ENCODE measurements at regions not wholly inside any gene's neighbourhood (a gene's known extent, or its start where the extent isn't known, plus 50 kb on each side); places are given as distances from the start of the nearest gene placed in this dataset.

GRCh38 chr3:117922039-117922438 is 1112.6 kb downstream of the IGSF11 start:
- no peaks in the 10 kb centered on the region for H3K36me3 ChIP-seq (ENCODE audit: control insufficient read depth in 2 of 2, insufficient read depth in 2 of 2, low read length in 2 of 2)
- H3K27me3 ChIP-seq (ENCODE audit: control insufficient read depth in 1 of 2, insufficient read depth in 2 of 2, low read length in 2 of 2) = no peaks in the 10 kb centered on the region
- no peaks in the 10 kb centered on the region for H3K9me3 ChIP-seq (ENCODE audit: control insufficient read depth in 2 of 2, low read length in 2 of 2)
- H3K9ac ChIP-seq (ENCODE audit: low read length in 2 of 2) = no peak overlapping the region
- H3K4me3 ChIP-seq (ENCODE audit: low read length in 2 of 2) = no peak overlapping the region
- H3K27ac ChIP-seq (ENCODE audit: low read length) = no peak overlapping the region
- H3K4me1 ChIP-seq (ENCODE audit: control insufficient read depth, insufficient read depth, low read length) = no peaks in the 10 kb centered on the region

- H3K9ac ChIP-seq (ENCODE audit: low read length in 2 of 2) = no peak overlapping the region
Measured at GRCh38 chr3:117926819-117927218, 1107.8 kb downstream of the IGSF11 start.

GRCh38 chr3:117927825-117928224 is 1106.8 kb downstream of the IGSF11 start:
- H3K27ac ChIP-seq (ENCODE audit: low read length) = no peak overlapping the region
- H3K9ac ChIP-seq (ENCODE audit: low read length in 2 of 2) = no peak overlapping the region
- no peaks in the 10 kb centered on the region for H3K9me3 ChIP-seq (ENCODE audit: control insufficient read depth in 2 of 2, low read length in 2 of 2)
- no peak overlapping the region for H3K4me3 ChIP-seq (ENCODE audit: low read length in 2 of 2)
- no peaks in the 10 kb centered on the region for H3K4me1 ChIP-seq (ENCODE audit: control insufficient read depth, insufficient read depth, low read length)
- no peaks in the 10 kb centered on the region for H3K36me3 ChIP-seq (ENCODE audit: control insufficient read depth in 2 of 2, insufficient read depth in 2 of 2, low read length in 2 of 2)
- H3K27me3 ChIP-seq (ENCODE audit: control insufficient read depth in 1 of 2, insufficient read depth in 2 of 2, low read length in 2 of 2) = no peaks in the 10 kb centered on the region

More at GRCh38 chr3:117926819-117927218, 1107.8 kb downstream of the IGSF11 start:
- no peak overlapping the region for H3K4me3 ChIP-seq (ENCODE audit: low read length in 2 of 2)
- no peaks in the 10 kb centered on the region for H3K4me1 ChIP-seq (ENCODE audit: control insufficient read depth, insufficient read depth, low read length)
- H3K27ac ChIP-seq (ENCODE audit: low read length) = no peak overlapping the region
- no peaks in the 10 kb centered on the region for H3K27me3 ChIP-seq (ENCODE audit: control insufficient read depth in 1 of 2, insufficient read depth in 2 of 2, low read length in 2 of 2)
- H3K36me3 ChIP-seq (ENCODE audit: control insufficient read depth in 2 of 2, insufficient read depth in 2 of 2, low read length in 2 of 2) = no peaks in the 10 kb centered on the region
- no peaks in the 10 kb centered on the region for H3K9me3 ChIP-seq (ENCODE audit: control insufficient read depth in 2 of 2, low read length in 2 of 2)

- Histone ChIP-seq H3K9ac (ENCODE audit: low read length in 2 of 2) (no peak overlapping the region), H3K27ac (ENCODE audit: low read length) (no peak overlapping the region), H3K9me3 (ENCODE audit: control insufficient read depth in 2 of 2, low read length in 2 of 2) (no peaks in the 10 kb centered on the region), H3K4me1 (ENCODE audit: control insufficient read depth, insufficient read depth, low read length) (no peaks in the 10 kb centered on the region), H3K4me3 (ENCODE audit: low read length in 2 of 2) (no peak overlapping the region), H3K27me3 (ENCODE audit: control insufficient read depth in 1 of 2, insufficient read depth in 2 of 2, low read length in 2 of 2) (no peaks in the 10 kb centered on the region), H3K36me3 (ENCODE audit: control insufficient read depth in 2 of 2, insufficient read depth in 2 of 2, low read length in 2 of 2) (no peaks in the 10 kb centered on the region)
Measured at GRCh38 chr3:117928836-117929235, 1105.8 kb downstream of the IGSF11 start.

GRCh38 chr3:117932441-117932840 is 1102.2 kb downstream of the IGSF11 start:
- Histone ChIP-seq H3K27ac (ENCODE audit: low read length) (no peak overlapping the region), H3K4me3 (ENCODE audit: low read length in 2 of 2) (no peak overlapping the region), H3K36me3 (ENCODE audit: control insufficient read depth in 2 of 2, insufficient read depth in 2 of 2, low read length in 2 of 2) (no peaks in the 10 kb centered on the region), H3K4me1 (ENCODE audit: control insufficient read depth, insufficient read depth, low read length) (no peaks in the 10 kb centered on the region), H3K9me3 (ENCODE audit: control insufficient read depth in 2 of 2, low read length in 2 of 2) (no peaks in the 10 kb centered on the region), H3K9ac (ENCODE audit: low read length in 2 of 2) (no peak overlapping the region), H3K27me3 (ENCODE audit: control insufficient read depth in 1 of 2, insufficient read depth in 2 of 2, low read length in 2 of 2) (no peaks in the 10 kb centered on the region)

- Histone ChIP-seq H3K9me3 (ENCODE audit: control insufficient read depth in 2 of 2, low read length in 2 of 2) (no peaks in the 10 kb centered on the region), H3K27ac (ENCODE audit: low read length) (no peak overlapping the region), H3K9ac (ENCODE audit: low read length in 2 of 2) (no peak overlapping the region), H3K4me1 (ENCODE audit: control insufficient read depth, insufficient read depth, low read length) (no peaks in the 10 kb centered on the region), H3K27me3 (ENCODE audit: control insufficient read depth in 1 of 2, insufficient read depth in 2 of 2, low read length in 2 of 2) (no peaks in the 10 kb centered on the region), H3K4me3 (ENCODE audit: low read length in 2 of 2) (no peak overlapping the region), H3K36me3 (ENCODE audit: control insufficient read depth in 2 of 2, insufficient read depth in 2 of 2, low read length in 2 of 2) (no peaks in the 10 kb centered on the region)
Measured at GRCh38 chr3:117936159-117936558, 1098.5 kb downstream of the IGSF11 start.

GRCh38 chr3:117938974-117939373 is 1095.7 kb downstream of the IGSF11 start:
- H3K9me3 ChIP-seq (ENCODE audit: control insufficient read depth in 2 of 2, low read length in 2 of 2) = no peaks in the 10 kb centered on the region
- H3K9ac ChIP-seq (ENCODE audit: low read length in 2 of 2) = no peak overlapping the region
- no peaks in the 10 kb centered on the region for H3K4me1 ChIP-seq (ENCODE audit: control insufficient read depth, insufficient read depth, low read length)
- no peaks in the 10 kb centered on the region for H3K27me3 ChIP-seq (ENCODE audit: control insufficient read depth in 1 of 2, insufficient read depth in 2 of 2, low read length in 2 of 2)
- H3K36me3 ChIP-seq (ENCODE audit: control insufficient read depth in 2 of 2, insufficient read depth in 2 of 2, low read length in 2 of 2) = no peaks in the 10 kb centered on the region
- H3K27ac ChIP-seq (ENCODE audit: low read length) = no peak overlapping the region
- no peak overlapping the region for H3K4me3 ChIP-seq (ENCODE audit: low read length in 2 of 2)

- Histone ChIP-seq H3K36me3 (ENCODE audit: control insufficient read depth in 2 of 2, insufficient read depth in 2 of 2, low read length in 2 of 2) (no peaks in the 10 kb centered on the region), H3K9me3 (ENCODE audit: control insufficient read depth in 2 of 2, low read length in 2 of 2) (no peaks in the 10 kb centered on the region), H3K4me3 (ENCODE audit: low read length in 2 of 2) (no peak overlapping the region), H3K27me3 (ENCODE audit: control insufficient read depth in 1 of 2, insufficient read depth in 2 of 2, low read length in 2 of 2) (no peaks in the 10 kb centered on the region), H3K27ac (ENCODE audit: low read length) (no peak overlapping the region), H3K4me1 (ENCODE audit: control insufficient read depth, insufficient read depth, low read length) (no peaks in the 10 kb centered on the region), H3K9ac (ENCODE audit: low read length in 2 of 2) (no peak overlapping the region)
Measured at GRCh38 chr3:117939425-117940027, 1095.1 kb downstream of the IGSF11 start.

- H3K4me3 ChIP-seq (ENCODE audit: low read length in 2 of 2) = no peak overlapping the region
- H3K9me3 ChIP-seq (ENCODE audit: control insufficient read depth in 2 of 2, low read length in 2 of 2) = no peaks in the 10 kb centered on the region
- no peak overlapping the region for H3K9ac ChIP-seq (ENCODE audit: low read length in 2 of 2)
- no peaks in the 10 kb centered on the region for H3K4me1 ChIP-seq (ENCODE audit: control insufficient read depth, insufficient read depth, low read length)
- no peaks in the 10 kb centered on the region for H3K36me3 ChIP-seq (ENCODE audit: control insufficient read depth in 2 of 2, insufficient read depth in 2 of 2, low read length in 2 of 2)
- H3K27me3 ChIP-seq (ENCODE audit: control insufficient read depth in 1 of 2, insufficient read depth in 2 of 2, low read length in 2 of 2) = no peaks in the 10 kb centered on the region
- no peak overlapping the region for H3K27ac ChIP-seq (ENCODE audit: low read length)
Measured at GRCh38 chr3:117941015-117941414, 1093.6 kb downstream of the IGSF11 start.

GRCh38 chr3:117941756-117942155 is 1092.9 kb downstream of the IGSF11 start:
- Histone ChIP-seq H3K4me3 (ENCODE audit: low read length in 2 of 2) (no peak overlapping the region), H3K27me3 (ENCODE audit: control insufficient read depth in 1 of 2, insufficient read depth in 2 of 2, low read length in 2 of 2) (no peaks in the 10 kb centered on the region), H3K36me3 (ENCODE audit: control insufficient read depth in 2 of 2, insufficient read depth in 2 of 2, low read length in 2 of 2) (no peaks in the 10 kb centered on the region), H3K9ac (ENCODE audit: low read length in 2 of 2) (no peak overlapping the region), H3K4me1 (ENCODE audit: control insufficient read depth, insufficient read depth, low read length) (no peaks in the 10 kb centered on the region), H3K9me3 (ENCODE audit: control insufficient read depth in 2 of 2, low read length in 2 of 2) (no peaks in the 10 kb centered on the region), H3K27ac (ENCODE audit: low read length) (no peak overlapping the region)

GRCh38 chr3:117954131-117954530 is 1080.5 kb downstream of the IGSF11 start:
- no peaks in the 10 kb centered on the region for H3K27me3 ChIP-seq (ENCODE audit: control insufficient read depth in 1 of 2, insufficient read depth in 2 of 2, low read length in 2 of 2)
- H3K27ac ChIP-seq (ENCODE audit: low read length) = no peak overlapping the region
- no peaks in the 10 kb centered on the region for H3K9me3 ChIP-seq (ENCODE audit: control insufficient read depth in 2 of 2, low read length in 2 of 2)
- no peak overlapping the region for H3K4me3 ChIP-seq (ENCODE audit: low read length in 2 of 2)
- no peaks in the 10 kb centered on the region for H3K36me3 ChIP-seq (ENCODE audit: control insufficient read depth in 2 of 2, insufficient read depth in 2 of 2, low read length in 2 of 2)
- no peaks in the 10 kb centered on the region for H3K4me1 ChIP-seq (ENCODE audit: control insufficient read depth, insufficient read depth, low read length)
- no peak overlapping the region for H3K9ac ChIP-seq (ENCODE audit: low read length in 2 of 2)
